ENCODE measurements at regions not wholly inside any gene's neighbourhood (a gene's known extent, or its start where the extent isn't known, plus 50 kb on each side); places are given as distances from the start of the nearest gene placed in this dataset.

DNA sequence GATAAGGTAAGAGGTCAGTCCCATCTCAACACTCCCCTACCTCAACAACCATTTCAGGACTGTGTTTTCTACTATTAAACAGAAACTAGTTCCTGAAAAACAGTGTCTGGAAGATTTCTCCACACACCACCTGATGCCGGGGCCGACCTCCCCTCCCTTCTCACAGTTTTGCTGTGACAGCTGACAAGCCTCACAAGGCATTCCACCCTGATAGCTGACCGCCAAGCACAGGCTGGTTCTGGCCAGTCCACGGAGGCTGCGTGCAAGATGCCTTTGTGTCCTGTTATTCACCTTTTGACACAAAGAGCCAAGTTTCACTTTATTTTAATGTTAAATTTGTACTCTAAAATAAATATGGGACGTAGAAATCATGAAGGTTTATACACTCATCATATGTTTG lies 758.6 kb downstream of the PDHA2 start:
- no peak for DNase-seq

DNA sequence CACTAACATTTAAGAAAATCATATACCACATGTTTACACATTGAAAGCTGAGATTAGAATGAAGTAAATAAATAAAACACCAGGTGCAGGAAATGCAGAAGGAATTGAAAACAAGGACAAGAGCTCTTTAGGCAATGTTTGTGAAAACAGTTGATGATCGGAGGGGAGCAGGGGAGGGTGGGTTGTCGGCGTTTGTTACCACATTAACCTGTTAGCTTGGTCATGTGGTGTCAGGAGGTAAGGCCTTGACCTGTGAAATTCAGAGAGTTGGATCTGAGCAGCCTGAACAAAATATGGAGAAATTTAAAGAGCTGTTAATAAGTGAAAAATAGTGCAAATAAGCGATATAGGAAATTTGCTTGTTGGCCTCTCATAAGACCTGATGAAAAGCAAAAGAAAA lies 759.9 kb downstream of the PDHA2 start:
- no peak for DNase-seq

DNA sequence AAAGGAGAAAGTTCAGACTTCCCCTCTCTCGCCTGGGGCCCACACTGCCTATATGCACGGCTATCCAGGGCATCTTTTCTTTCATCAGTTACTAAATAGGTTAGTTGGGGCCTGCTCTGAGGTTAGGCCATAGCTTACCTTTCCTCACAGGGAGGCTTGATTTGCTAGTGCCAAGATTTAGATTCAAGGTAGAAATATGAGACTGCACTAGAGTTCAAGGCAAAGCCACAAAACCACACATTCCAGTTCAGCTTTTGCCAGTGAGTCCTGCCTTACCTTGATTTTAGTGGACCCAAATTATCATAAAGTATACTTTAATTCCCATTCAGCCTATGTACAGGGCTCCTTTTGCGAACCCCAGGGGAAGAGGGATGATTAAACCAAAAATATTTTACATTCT lies 762.8 kb downstream of the PDHA2 start:
- DNase-seq, result no peak

DNA sequence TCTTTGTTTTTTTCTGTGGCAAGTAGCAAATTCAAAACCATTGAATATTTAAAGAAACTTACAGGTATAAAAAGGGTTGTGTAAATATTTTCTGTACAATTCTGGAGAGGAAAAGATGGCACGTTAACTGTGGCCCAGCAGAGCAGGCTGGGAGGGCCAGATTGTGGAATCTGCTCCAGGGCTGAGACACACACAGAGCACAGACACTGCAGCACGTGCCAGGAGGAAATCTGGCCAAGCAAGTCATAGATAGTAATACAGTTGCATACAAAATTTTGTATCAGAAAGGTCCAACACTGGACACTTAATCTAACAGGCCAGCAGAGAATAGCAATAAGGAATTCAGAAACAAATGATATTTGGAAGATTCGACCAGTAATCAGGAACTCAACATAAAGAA lies 763.7 kb downstream of the PDHA2 start:
- DNase-seq, result no peak

DNA sequence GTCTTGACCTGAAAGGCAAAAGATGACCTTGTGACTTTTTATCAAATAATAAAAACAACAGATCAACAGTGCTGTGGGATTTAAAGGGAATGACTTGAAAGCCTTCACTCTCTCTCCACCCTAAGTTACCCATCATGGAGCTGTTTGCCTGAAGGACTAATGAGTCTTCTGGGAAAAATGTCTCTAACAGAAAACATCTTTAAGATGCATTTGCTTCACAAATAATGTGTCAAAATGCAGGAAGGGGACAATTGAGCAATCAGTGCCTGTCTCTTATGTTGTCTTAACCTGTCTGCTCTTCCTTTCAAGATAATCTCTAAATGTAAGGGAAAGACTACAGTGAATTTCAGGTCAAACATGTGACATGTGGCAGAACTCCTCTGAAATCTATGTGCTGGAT lies 766.6 kb downstream of the PDHA2 start:
- no peak for DNase-seq

DNA sequence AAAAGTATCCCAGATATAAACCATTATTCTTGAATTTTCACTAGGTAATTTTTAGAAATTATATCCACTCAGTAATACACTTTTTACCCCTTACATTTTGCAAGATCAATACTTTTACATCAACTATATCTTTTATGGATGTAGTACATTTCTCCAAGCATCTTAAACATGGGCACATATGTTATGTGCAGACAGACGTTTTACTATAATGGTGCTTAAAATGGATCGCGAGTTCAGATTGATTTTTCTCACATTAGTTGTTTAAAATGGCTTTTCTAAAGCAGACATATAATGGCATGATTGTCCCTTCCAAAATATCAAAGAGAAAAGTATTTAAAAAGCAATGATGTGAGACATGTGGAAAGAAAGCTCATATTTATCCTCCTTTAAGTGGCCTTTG lies 786.1 kb downstream of the PDHA2 start:
- DNase-seq, result no peak

DNA sequence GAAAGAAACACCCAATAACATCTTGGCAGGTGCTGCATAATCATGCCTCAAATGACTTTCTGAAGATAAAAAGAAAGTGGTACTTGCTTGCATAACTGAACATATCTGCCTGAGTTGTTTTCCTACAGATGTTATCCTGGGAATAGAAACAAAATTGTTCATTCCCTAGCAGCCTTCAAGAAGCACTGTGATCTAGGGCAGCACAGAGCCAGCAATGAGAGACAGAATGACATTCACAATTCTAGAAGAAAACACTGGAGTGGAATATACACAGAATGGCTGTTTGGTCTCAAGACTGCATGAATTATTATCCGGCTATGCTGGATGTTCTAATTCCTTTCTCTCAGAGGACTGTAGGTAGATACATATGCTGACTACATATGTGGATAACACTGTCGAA lies 790.9 kb downstream of the PDHA2 start:
- DNase-seq, result no peak

DNA sequence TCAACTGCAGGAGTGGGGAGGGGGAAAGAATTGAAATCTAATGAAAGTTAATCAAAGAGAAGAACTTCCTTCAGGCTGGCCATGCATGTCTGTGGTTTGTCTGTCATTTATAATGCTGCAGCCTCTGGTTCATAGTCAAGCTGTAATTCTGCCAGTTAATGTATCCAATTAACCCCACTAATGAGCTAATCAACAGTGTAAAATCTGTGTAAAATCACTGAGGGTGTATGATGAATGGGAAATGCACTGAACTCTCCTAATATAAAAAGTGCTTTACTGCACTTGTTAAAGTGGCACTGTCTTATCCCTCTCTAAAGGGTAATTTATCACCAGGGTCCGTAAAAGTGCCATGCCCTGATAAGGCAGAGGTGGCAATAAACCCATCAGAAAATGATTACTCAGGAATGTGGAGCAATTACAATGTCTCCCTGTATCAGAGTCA lies 798.1 kb downstream of the PDHA2 start:
- peak; percentile 50 for DNase-seq

DNA sequence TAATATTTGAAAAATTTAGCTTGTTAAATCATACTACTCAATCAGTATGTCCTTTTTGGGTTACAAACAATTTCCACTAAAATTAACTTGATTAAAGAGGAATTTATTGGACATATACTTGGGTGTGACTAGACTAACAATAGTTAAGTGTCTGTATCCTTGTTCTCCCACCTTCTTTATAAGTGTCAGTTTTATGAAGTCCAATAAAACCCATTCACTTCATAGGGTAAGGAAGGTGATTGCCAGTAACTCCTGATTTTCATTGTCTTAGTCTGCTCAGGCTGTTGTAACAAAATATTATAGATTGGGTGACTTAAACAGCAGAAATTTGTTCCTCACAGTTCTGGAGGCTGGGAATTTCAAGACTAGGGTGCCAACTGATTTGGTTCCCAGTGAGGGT lies 800.0 kb downstream of the PDHA2 start:
- DNase-seq, result no peak

DNA sequence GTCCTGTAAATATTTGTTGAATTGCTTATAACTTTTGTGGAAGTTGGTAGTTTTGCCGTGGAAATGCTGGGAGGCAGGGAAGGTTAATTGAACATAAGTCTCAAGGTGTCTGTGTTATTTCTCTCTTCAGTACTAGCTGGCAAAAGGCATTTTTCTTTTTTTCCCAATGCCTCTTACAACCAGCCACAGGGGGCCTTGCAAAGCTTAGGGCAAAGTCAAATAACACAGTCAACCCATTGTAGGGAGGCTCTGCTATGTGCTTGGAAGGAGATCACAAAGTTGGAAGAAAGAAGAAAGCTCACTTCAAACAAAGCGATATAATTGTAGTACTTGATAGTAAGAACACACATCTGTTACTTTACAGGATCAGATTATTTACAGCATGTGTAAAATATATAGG lies 802.6 kb downstream of the PDHA2 start:
- DNase-seq, result no peak

DNA sequence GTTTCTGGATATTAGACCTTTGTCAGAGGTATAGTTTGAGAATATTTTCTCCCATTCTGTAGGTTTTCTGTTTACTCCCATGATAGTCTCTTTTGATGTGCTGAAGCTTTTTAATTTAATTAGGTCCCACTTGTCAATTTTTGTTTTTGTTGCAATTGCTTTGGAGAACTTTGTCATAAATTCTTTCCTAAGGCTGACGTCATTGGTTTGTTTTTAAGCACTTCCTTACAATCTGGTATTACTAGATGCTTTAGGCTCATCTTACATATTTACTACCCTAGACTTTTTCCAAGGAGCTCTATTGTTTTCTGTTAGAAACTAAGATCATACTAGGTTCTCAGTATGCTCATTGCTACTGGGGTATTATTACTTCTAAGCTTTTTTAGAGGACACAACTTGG lies 806.3 kb downstream of the PDHA2 start:
- no peak for DNase-seq

DNA sequence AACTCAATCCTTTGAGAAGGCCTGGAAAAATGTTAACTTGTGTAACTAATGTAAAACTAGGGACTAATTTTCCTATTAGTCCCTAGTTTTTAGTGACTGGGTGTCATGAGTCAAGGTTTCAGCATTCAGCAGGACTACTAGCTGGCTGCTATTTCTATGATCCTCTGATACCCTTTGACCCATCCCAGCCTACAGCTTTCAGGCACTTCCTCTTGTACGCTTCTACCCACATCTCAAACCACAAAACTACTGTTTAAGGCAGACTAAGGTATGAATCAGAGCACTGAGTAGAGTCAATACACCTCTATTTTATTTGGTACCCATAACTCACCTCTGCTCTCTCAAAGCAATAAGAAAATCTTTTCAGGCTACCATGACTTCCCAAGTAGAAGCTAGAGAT lies 809.6 kb downstream of the PDHA2 start:
- DNase-seq, result no peak

DNA sequence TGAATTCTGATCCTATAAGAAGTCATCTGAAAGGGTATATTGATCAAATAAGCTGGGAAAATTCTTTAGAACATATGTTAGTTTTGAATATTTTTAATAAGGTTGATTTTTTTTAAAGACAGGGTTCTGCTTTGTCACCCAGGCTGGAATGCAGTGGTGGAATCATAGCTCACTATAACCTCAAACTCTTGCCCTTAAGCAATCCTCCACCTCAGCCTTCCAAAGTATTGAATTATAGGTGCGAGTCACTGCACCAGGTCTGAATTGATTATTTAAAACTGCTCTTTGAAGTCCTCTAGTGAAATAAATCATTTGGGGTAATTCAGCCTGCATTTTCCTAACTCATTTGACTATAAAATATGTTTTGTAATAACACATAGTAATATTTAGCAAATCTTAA lies 812.3 kb downstream of the PDHA2 start:
- DNase-seq, result no peak

DNA sequence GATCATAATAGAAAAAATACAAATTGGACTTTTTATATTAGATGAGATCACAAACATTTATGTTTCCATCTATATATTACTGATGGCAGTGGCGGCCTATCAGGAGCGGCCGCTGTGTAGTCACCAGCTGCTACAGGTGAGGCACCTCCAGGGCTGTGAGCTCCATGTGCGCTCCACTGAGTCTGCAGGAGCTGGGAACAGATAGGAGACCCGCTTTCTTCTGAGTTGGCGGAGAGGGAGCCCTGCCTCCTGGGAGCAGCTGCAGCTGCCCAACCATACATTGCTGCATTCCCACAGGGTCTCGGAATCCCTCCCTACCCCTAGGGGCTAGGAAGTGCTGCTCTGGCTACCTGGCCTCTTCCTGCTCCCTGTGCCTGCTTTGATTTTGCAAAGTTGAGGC lies 812.9 kb downstream of the PDHA2 start:
- DNase-seq, result no peak

DNA sequence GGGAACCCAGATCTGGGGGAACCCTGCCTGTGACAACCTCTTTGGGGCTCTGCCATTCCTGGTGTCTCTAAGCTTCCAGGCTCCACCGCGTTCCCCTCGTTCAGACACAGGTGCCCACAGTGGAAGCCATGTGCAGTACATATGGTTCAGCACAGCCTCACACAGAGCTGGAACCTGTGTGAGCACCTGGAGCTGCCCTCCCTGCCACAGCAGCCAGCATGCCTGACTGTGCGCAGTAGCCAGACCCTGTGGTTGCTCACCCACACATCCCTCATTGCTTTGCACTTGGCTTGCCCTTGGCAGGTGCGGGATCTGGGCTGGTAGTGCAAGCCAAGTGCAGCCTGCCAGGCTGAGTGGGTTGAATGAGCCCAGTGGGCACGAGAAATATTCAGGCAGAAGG lies 814.2 kb downstream of the PDHA2 start:
- no peak for DNase-seq

DNA sequence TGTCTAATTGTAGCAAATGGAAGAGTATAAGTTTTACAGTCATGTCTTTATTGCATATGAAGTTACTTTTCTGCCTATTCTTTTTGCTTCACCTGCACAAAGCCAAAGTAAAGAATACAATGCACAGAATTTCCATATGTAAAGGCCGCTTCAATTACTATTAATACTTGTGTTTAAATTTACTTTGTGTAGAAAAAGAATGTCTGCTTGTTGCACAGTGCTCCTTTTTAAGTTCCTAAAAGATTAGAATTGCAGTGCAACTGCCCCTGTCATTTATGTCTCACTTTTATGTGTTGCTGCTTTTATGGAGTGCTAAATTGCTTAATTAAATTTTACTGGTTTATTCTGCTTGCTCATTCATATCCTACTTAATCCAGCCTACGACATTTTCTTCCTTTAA lies 830.5 kb downstream of the PDHA2 start:
- no peak for DNase-seq

DNA sequence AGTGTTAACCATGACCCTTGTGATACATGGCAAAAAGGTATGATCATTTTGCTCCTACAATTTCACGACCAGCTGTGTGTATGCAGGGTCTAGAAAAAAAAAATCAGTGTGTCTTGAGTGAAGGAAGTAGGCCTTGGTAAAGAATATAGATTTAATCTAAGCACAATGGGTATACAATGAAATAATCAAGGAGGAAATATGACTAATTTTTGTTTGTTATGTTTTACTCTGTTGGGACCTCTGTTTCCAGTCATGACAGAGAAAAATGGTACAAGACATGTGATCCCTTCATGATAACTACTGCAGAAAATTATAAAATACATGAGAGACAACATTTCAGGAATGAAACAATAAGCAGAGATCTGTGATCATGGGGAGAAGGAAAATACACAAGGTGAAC lies 835.5 kb downstream of the PDHA2 start:
- no peak for DNase-seq

DNA sequence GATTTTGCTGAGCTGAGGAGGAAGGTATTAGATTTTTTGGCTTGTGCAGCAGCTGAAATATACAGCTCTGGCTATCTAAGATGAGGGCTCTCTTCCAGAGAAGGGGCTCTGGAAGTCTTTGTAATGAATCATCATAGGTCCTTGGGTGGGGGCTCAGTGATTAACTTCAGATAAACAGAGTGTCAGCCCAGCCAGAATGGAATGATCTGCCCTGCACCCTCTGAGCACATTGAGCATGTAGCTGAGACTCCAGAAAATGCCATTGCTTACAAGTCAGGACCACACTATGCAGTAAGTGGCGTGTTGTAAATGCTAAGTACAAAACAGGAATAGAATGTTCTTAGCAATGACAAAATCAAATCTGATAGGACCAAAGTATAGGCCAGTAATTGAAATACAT lies 836.0 kb downstream of the PDHA2 start:
- DNase-seq, result no peak

DNA sequence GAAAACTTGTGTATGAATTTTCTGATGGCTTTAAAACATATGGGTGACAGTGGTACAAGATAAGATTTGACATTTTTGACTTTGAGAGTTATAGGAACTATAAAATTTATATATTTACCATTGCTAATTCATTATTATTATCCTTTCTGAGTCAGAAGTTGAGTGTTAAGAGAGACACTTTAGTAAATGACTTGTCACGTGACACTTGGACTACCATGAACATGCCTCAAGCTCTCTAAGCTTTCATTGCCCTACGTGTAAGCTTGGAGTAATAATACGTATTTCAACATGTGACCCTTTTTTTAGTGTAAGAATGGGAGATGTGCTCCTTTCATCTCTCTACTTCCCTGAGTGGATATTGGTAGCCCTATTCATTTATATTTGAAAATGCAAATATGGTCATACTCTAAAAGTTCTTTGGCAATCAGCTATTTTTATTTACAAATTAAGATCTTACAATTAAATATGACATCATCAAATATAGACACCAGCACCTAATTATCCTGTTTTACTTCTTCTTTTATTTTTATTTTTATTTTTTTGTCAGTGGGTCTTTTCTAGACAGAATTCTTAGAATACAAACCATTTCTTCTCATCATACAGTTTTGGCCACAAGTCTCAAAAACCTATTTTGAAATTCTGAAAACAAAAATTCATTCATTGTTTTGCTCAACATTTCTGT lies 837.0 kb downstream of the PDHA2 start:
- no peak for DNase-seq

DNA sequence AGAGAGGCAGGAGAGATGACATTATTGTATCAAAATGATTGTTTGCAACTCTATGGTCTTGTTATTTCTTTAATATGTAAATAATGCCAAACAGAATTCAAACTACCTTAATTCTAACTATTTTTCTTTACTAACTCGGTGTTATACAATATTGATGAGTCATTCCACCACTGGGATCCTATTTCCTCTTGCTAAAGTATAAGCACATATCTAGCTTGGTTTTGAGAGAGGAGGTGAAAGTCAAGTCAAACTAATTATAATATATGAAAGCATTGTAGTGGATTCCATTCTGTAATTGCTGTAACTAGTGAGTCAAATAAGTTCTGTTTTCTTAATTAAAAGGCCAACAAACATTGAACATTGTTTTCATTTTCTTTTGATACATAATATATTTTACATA lies 837.6 kb downstream of the PDHA2 start:
- no peak for DNase-seq

DNA sequence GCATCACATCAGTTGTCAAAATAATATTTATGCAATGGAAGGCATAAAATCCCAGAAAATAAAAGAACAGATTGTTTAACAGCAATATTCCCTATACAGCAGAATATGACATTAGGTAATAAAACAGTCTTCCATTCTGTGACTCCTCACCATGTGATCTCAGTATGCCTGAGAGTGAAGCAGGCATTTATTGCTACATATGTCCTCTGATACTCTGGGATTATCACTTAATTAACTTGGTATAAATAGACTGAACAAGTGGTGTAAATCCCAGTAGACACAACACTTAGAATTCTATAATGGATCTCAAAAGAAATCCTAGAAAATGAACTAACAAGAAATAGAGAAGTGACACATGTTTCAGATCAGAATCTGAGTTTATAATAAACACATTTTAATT lies 841.3 kb downstream of the PDHA2 start:
- peak; percentile 44 for DNase-seq

DNA sequence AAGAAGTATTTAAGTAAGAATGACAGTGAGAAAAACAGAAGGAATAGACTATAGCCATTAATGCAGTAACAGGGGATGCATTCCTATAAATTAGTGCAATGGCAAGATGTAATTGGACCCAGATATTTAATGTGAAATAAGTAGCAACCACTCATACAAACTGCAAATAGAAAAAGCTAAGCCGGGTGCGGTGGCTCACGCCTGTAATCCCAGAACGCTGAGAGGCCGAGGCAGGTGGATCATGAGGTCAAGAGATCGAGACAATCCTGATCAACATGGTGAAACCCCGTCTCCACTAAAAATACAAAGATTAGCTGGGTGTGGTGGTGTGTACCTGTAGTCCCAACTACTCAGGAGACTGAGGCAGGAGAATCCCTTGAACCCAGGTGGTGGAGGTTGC lies 845.8 kb downstream of the PDHA2 start:
- DNase-seq, result no peak

DNA sequence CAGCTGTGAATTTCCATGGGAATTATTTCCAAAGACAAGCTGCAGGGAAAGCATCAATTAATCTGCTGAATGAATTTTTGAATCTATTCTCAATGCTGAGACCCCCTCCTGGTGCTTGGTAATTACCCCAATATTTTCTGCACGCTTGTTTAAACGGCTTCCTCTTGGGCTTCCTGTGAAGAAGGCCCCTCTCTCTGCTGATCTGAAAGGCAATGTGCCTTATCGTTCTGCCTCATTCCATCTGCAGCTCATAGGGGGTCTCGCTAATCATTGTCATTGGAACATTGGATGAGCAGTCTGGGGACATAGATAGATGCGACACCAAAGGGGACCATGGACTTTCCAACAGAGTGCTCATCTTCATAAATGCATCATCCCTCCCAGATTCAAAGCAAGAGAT lies 851.6 kb downstream of the PDHA2 start:
- DNase-seq, result no peak

DNA sequence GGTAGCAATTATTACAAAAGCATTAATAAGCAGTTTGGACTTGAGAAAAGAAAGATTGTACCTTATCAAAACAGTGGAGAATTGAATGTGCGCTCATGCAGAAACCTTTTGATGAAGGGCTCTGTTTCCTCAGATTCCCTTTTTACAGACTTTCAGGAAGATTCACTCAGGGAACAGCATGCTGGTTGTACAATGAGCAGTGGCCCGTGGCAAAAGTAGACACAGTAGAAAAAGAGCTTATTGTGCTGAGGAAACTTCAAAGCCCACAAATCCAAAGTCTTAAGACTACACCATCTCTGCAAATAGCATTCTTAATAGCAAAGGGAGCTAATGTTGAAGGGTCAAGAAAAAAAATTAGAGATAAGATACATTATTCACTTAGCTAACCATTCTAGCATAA lies 858.9 kb downstream of the PDHA2 start:
- DNase-seq, result no peak

DNA sequence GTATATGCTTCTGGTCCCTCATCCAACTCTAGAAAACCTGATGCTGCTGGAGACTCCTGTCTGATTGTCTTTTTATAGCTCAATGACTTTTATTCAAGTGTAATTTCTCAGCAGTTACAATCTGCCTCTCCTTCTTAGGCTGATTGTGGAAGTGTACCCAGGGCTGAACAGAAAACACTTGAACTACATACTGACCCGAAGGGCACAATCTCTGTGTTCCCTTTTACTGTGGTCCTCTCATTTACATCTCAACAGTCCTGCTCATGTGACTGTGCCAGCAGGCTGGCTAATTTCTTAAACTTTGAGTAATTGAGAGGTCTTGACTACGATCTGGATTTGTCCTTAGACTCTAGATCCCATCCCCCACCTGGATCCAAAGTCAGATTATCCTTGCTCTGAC lies 863.4 kb downstream of the PDHA2 start:
- DNase-seq, result peak; percentile 25

DNA sequence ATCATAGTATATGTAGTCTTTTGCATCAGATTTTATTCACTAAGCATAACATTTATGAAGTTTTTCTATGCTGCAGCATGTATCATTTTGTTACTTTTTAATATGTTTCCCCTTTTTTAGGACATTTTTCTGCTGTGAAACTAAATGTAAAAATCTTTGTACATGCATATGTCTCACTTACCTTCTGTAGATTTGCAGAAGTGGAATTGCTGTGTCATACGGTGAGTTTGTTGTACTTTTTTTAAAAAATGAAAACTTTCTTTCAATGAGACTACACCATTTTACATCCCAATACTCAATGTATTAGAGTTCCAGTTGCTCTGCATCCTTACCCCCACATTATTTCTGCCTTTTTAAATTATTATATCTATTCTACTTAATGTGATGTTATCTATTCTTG lies 868.9 kb downstream of the PDHA2 start:
- no peak for DNase-seq

Measured in NCI-H82 (cell line).